Loucy (cell line): ENCODE measurements at regions not wholly inside any gene's neighbourhood (a gene's known extent, or its start where the extent isn't known, plus 50 kb on each side); places are given as distances from the start of the nearest gene placed in this dataset.

ENCODE experiments used
- H2AFZ ChIP-seq: fragments of 200-600 bp; sonication (generic); 2 replicates; pipeline ENCODE4 v1.6.0; 2016; ENCODE audit warnings: antibody characterized with exemption, mild to moderate bottlenecking, low read length, moderate library complexity
- H3F3A ChIP-seq: fragments of 200-600 bp; 2 replicates; pipeline ENCODE4 v1.6.0; 2016; ENCODE audit warnings: antibody characterized with exemption, low read depth, mild to moderate bottlenecking
- H3K27me3 ChIP-seq: fragments of 200-600 bp; sonication (generic); 2 replicates; pipeline ENCODE4 v1.6.1; 2014; ENCODE audit warnings: low read length, mild to moderate bottlenecking; ENCODE audit not compliant: insufficient read depth, poor library complexity, severe bottlenecking
- H3K36me3 ChIP-seq: fragments of 200-600 bp; sonication (generic); 2 replicates; pipeline ENCODE4 v1.6.1; 2016; ENCODE audit warnings: low read length; ENCODE audit not compliant: insufficient read depth
- H3K4me1 ChIP-seq: fragments of 200-600 bp; sonication (generic); 2 replicates; pipeline ENCODE4 v1.5.1; 2014; ENCODE audit warnings: low read length, mild to moderate bottlenecking; ENCODE audit not compliant: insufficient read depth, poor library complexity, severe bottlenecking
- H3K4me2 ChIP-seq: fragments of 200-600 bp; sonication (generic); 2 replicates; pipeline ENCODE4 v1.6.0; 2014; ENCODE audit warnings: antibody characterized with exemption, low read length, low read depth, mild to moderate bottlenecking; ENCODE audit not compliant: poor library complexity, severe bottlenecking
- H3K4me3 ChIP-seq: fragments of 200-600 bp; sonication (generic); 2 replicates; pipeline ENCODE4 v1.5.1; 2014; ENCODE audit warnings: low read length, mild to moderate bottlenecking, mixed read lengths; ENCODE audit not compliant: poor library complexity, severe bottlenecking
- H3K79me2 ChIP-seq: fragments of 200-600 bp; sonication (generic); 2 replicates; pipeline ENCODE4 v1.6.1; 2014; ENCODE audit warnings: low read length; ENCODE audit not compliant: insufficient read depth
- H3K9ac ChIP-seq: fragments of 200-600 bp; sonication (generic); 2 replicates; pipeline ENCODE4 v1.6.0; 2014; ENCODE audit warnings: mild to moderate bottlenecking, low read depth, low read length, moderate library complexity; ENCODE audit not compliant: poor library complexity, severe bottlenecking
- H3K9me2 ChIP-seq: fragments of 200-600 bp; sonication (generic); replicated peaks from 2 replicates; pipeline ENCODE4 v1.6.1; 2016; ENCODE audit warnings: low read depth, low read length, mixed read lengths
- H3K9me3 ChIP-seq: fragments of 200-600 bp; sonication (generic); 2 replicates; pipeline ENCODE4 v1.6.1; 2014; ENCODE audit warnings: mild to moderate bottlenecking, antibody characterized with exemption, low read length, low read depth; ENCODE audit not compliant: insufficient read depth
- H4K20me1 ChIP-seq: fragments of 200-600 bp; sonication (generic); 2 replicates; pipeline ENCODE4 v1.6.0; 2014; ENCODE audit warnings: antibody characterized with exemption, low read length, mild to moderate bottlenecking; ENCODE audit not compliant: insufficient read depth, poor library complexity, severe bottlenecking
- EZH2phosphoT487 ChIP-seq: fragments of 200-600 bp; IDR thresholded peaks from 2 replicates; pipeline ENCODE4 v1.6.1; 2018; ENCODE audit warnings: antibody characterized with exemption, mild to moderate bottlenecking, moderate library complexity, borderline replicate concordance
- TF ChIP-seq, protein P1 (sequence below): fragments of 200-600 bp; sonication (generic); conservative IDR thresholded peaks from 2 replicates; pipeline ENCODE4 v1.5.1; 2014; ENCODE audit warnings: mild to moderate bottlenecking, antibody characterized with exemption, low read length

DNA sequence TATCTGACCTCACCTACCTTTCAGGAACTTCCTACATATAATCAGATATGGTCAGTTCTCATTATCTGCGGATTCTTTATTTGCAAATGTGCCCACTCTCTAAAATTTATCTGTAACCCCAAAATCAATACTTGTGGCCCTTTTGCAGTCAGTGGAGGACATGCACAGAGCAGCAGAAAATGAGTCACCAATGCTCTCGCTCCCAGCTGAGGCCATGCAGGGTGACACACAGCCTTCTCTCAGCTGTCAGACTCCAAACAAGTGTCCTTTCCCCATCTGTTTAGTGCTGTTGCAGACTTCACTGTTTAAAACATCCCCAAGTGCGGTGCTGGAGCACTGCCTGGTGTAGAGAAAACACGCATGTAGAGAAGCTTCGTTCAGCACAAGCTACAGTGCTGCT, 171.9 kb upstream of the SALL3 start:
- Histone ChIP-seq H3K9me3 (peaks cover 21% of the 10 kb centered on the region; the same call in 1 of the 2 replicates), H3F3A (no peaks in the 10 kb centered on the region), H3K4me2 (no peak overlapping the region), H4K20me1 (no peaks in the 10 kb centered on the region), H3K4me1 (no peaks in the 10 kb centered on the region), H2AFZ (no peak overlapping the region), H3K9me2 (no peaks in the 10 kb centered on the region), H3K36me3 (no peaks in the 10 kb centered on the region), H3K79me2 (no peaks in the 10 kb centered on the region), H3K9ac (no peak overlapping the region), H3K27me3 (no peaks in the 10 kb centered on the region), H3K4me3 (no peak overlapping the region)
- TF ChIP-seq, protein P1, sequence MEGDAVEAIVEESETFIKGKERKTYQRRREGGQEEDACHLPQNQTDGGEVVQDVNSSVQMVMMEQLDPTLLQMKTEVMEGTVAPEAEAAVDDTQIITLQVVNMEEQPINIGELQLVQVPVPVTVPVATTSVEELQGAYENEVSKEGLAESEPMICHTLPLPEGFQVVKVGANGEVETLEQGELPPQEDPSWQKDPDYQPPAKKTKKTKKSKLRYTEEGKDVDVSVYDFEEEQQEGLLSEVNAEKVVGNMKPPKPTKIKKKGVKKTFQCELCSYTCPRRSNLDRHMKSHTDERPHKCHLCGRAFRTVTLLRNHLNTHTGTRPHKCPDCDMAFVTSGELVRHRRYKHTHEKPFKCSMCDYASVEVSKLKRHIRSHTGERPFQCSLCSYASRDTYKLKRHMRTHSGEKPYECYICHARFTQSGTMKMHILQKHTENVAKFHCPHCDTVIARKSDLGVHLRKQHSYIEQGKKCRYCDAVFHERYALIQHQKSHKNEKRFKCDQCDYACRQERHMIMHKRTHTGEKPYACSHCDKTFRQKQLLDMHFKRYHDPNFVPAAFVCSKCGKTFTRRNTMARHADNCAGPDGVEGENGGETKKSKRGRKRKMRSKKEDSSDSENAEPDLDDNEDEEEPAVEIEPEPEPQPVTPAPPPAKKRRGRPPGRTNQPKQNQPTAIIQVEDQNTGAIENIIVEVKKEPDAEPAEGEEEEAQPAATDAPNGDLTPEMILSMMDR = no peak
- TF ChIP-seq EZH2phosphoT487 = no peak

DNA sequence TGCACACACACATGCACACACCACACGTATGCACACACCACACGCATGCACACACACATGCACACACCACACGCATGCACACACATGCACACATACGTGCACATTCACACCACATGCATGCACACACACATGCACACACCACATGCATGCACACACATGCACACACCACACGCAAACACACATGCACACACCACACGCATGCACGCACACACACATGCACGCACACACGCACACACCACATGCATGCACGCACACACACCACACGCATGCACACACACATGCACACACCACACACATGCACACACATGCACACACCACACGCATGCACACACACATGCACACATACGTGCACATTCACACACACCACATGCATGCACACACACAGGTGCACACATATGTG, 169.8 kb upstream of the SALL3 start:
- Histone ChIP-seq H3K9me3 (peaks cover 16% of the 10 kb centered on the region; the same call in 1 of the 2 replicates), H3K9ac (no peak overlapping the region), H3K27me3 (no peaks in the 10 kb centered on the region), H3K79me2 (no peaks in the 10 kb centered on the region), H3F3A (no peaks in the 10 kb centered on the region), H4K20me1 (no peaks in the 10 kb centered on the region), H3K9me2 (no peaks in the 10 kb centered on the region), H3K36me3 (no peaks in the 10 kb centered on the region), H2AFZ (no peak overlapping the region), H3K4me1 (no peaks in the 10 kb centered on the region), H3K4me2 (no peak overlapping the region), H3K4me3 (no peak overlapping the region)
- TF ChIP-seq, protein P1 = no peak
- TF ChIP-seq EZH2phosphoT487 = no peak

DNA sequence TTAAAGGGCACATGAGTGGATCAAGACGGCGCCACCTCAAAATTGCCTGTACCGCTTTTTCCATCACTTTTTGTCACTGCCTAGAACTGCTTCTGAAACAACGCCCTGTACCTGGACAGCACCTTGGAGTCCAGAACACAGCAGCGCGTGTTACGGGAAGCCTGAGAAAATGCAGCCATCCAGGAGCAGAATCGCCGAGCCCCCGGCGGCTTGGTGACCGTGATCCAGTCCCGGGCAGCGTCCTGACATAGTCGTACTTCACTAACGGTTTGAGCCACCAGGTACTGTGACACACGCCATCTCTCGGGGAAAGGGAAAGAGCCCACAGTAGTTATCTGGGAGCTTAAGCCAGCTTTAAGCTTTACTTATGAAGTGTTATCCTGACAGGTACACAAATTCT, 168.9 kb upstream of the SALL3 start:
- Histone ChIP-seq H3K4me1 (no peaks in the 10 kb centered on the region), H3K4me2 (no peak overlapping the region), H4K20me1 (no peaks in the 10 kb centered on the region), H3K4me3 (no peak overlapping the region), H2AFZ (no peak overlapping the region), H3K9ac (no peak overlapping the region), H3K9me3 (peaks cover 13% of the 10 kb centered on the region; the same call in 1 of the 2 replicates), H3K79me2 (no peaks in the 10 kb centered on the region), H3F3A (no peaks in the 10 kb centered on the region), H3K27me3 (no peaks in the 10 kb centered on the region), H3K9me2 (no peaks in the 10 kb centered on the region), H3K36me3 (no peaks in the 10 kb centered on the region)
- TF ChIP-seq, protein P1 = no peak
- TF ChIP-seq EZH2phosphoT487 = no peak
